Kidney glomerular epithelial cell (primary cell): ENCODE measurements at regions not wholly inside any gene's neighbourhood (a gene's known extent, or its start where the extent isn't known, plus 50 kb on each side); places are given as distances from the start of the nearest gene placed in this dataset.
"Not testable (repeated sequence)": the region's sequence is repeated elsewhere in the genome, so short reads cannot be mapped to it uniquely, and the experiment has no call there.

Experiments
- DNase-seq: peaks from one replicate; lab custom pipeline; 2025; lab: John Stamatoyannopoulos, UW

- DNase-seq = no peak
Measured at GRCh38 chr3:144822671-144823070, 851.0 kb downstream of the DIPK2A start.

- no peak for DNase-seq
Measured at GRCh38 chr3:144831955-144832716, 860.5 kb downstream of the DIPK2A start.

GRCh38 chr3:144839991-144840390, 868.4 kb downstream of the DIPK2A start:
- DNase-seq = no peak

- DNase-seq = no peak
Measured at GRCh38 chr3:144840866-144841265, 869.2 kb downstream of the DIPK2A start.

- no peak for DNase-seq
Measured at GRCh38 chr3:144843099-144843498, 871.5 kb downstream of the DIPK2A start.

GRCh38 chr3:144852999-144853398, 881.4 kb downstream of the DIPK2A start:
- no peak for DNase-seq

GRCh38 chr3:144854020-144854419, 882.4 kb downstream of the DIPK2A start:
- not testable (repeated sequence) for DNase-seq

GRCh38 chr3:144859161-144859560, 887.5 kb downstream of the DIPK2A start:
- DNase-seq = no peak

GRCh38 chr3:144864646-144865045, 893.0 kb downstream of the DIPK2A start:
- DNase-seq = no peak

- DNase-seq = no peak
Measured at GRCh38 chr3:144865948-144866347, 894.3 kb downstream of the DIPK2A start.

GRCh38 chr3:144866476-144866875, 894.9 kb downstream of the DIPK2A start:
- DNase-seq = no peak

- no peak for DNase-seq
Measured at GRCh38 chr3:144868506-144868905, 896.9 kb downstream of the DIPK2A start.

- DNase-seq = no peak
Measured at GRCh38 chr3:144873066-144873465, 901.4 kb downstream of the DIPK2A start.

- DNase-seq = no peak
Measured at GRCh38 chr3:144875211-144875610, 903.6 kb downstream of the DIPK2A start.

- DNase-seq = no peak
Measured at GRCh38 chr3:144877356-144877755, 905.7 kb downstream of the DIPK2A start.

GRCh38 chr3:144879701-144880100, 908.1 kb downstream of the DIPK2A start:
- no peak for DNase-seq

- DNase-seq = no peak
Measured at GRCh38 chr3:144893980-144894379, 922.4 kb downstream of the DIPK2A start.

GRCh38 chr3:144894576-144894975, 923.0 kb downstream of the DIPK2A start:
- no peak for DNase-seq

- no peak for DNase-seq
Measured at GRCh38 chr3:144900366-144900765, 928.7 kb downstream of the DIPK2A start.

- peak; percentile 62 for DNase-seq
Measured at GRCh38 chr3:144907581-144907980, 936.0 kb downstream of the DIPK2A start.

GRCh38 chr3:144912968-144913367, 941.3 kb downstream of the DIPK2A start:
- DNase-seq = no peak

GRCh38 chr3:144915202-144915601, 943.6 kb downstream of the DIPK2A start:
- DNase-seq = no peak

GRCh38 chr3:144921710-144922109, 950.1 kb downstream of the DIPK2A start:
- no peak for DNase-seq
